ENCODE measurements at regions not wholly inside any gene's neighbourhood (a gene's known extent, or its start where the extent isn't known, plus 50 kb on each side); places are given as distances from the start of the nearest gene placed in this dataset.

GRCh38 chr2:168359082-168359481, 97.0 kb upstream of the CERS6 start (continued):
- TF ChIP-seq ELF2 (CRISPR knock-in tag; IDR thresholded peaks at IDR 0.05) = peak; percentile 23; the same call in 1 of the 2 replicates

- no peaks in the 10 kb centered on the region for H3K4me1 ChIP-seq (replicated peaks in 1 of 2; ENCODE audit: control insufficient read depth in 2 of 2, insufficient read depth in 2 of 2, low read length in 2 of 2)
- no peak overlapping the region for H3K4me2 ChIP-seq (ENCODE audit: insufficient read depth, low read length)
- no peaks in the 10 kb centered on the region for H3K36me3 ChIP-seq (ENCODE audit: control insufficient read depth, insufficient read depth, low read length)
- 0% methylated on average over 4 of the region's 4 CpGs for WGBS (ENCODE audit: insufficient coverage, low coverage, missing lambda C conversion rate)
- H3K27me3 ChIP-seq (ENCODE audit: control insufficient read depth in 2 of 2, insufficient read depth in 2 of 2, low read length in 2 of 2) = peaks cover 0 to 7% of the 10 kb centered on the region in 2 experiments; a peak in 1 of 5 replicates
- H3K9ac ChIP-seq (ENCODE audit: insufficient read depth in 1 of 2, low read depth in 2 of 2, low read length in 2 of 2) = no peak overlapping the region
- in situ Hi-C loops (cut with MboI) = no loop called here
- BruUV-seq (replicated peaks) = no TSS peak
- CTCF ChIA-PET (ENCODE audit: low intra/inter-chr PET ratio) = no interaction called here
- no peaks in the 10 kb centered on the region for H3K79me2 ChIP-seq (ENCODE audit: control insufficient read depth, insufficient read depth, low read length)
- TF ChIP-seq TAF1 (IDR thresholded peaks at IDR 0.05; ENCODE audit: control insufficient read depth, extremely low read depth, insufficient read depth, low read length, severe bottlenecking) (no peak), NFIX (CRISPR knock-in tag; IDR thresholded peaks at IDR 0.05; ENCODE audit: low read depth) (no peak), ZNF239 (CRISPR knock-in tag; IDR thresholded peaks at IDR 0.05) (no peak), SMARCA5 (IDR thresholded peaks at IDR 0.05) (no peak), SAFB (IDR thresholded peaks at IDR 0.05; ENCODE audit: borderline replicate concordance, low read depth, low read length) (no peak), KDM5B (IDR thresholded peaks at IDR 0.05; ENCODE audit: insufficient replicate concordance, low read depth, low read length) (no peak), ZNF140 (CRISPR knock-in tag; IDR thresholded peaks at IDR 0.05) (no peak), MEIS2 (IDR thresholded peaks at IDR 0.05; ENCODE audit: partially characterized antibody) (no peak), GATA2 (CRISPR knock-in tag; IDR thresholded peaks at IDR 0.05) (no peak), RFX5 (IDR thresholded peaks at IDR 0.05; ENCODE audit: low read depth, low read length) (no peak), ZNF146 (CRISPR knock-in tag; IDR thresholded peaks at IDR 0.05; ENCODE audit: unreplicated experiment) (no peak), RBM15 (IDR thresholded peaks at IDR 0.05; ENCODE audit: insufficient read depth, low read length) (no peak), ZNF445 (CRISPR knock-in tag; IDR thresholded peaks at IDR 0.05; ENCODE audit: low read depth) (no peak), CHD2 (IDR thresholded peaks at IDR 0.05; ENCODE audit: low read depth, low read length) (no peak), LCOR (CRISPR knock-in tag; IDR thresholded peaks at IDR 0.05) (no peak)
- no peak for DNase-seq (ENCODE audit: extremely low read depth in 1 of 4, low spot score in 3 of 4)
- H3K9me3 ChIP-seq (replicated peaks; ENCODE audit: control insufficient read depth, insufficient read depth, low read depth, low read length) = no peaks in the 10 kb centered on the region
- no peak for FAIRE-seq
- no peaks in the 10 kb centered on the region for H4K20me1 ChIP-seq (replicated peaks; ENCODE audit: control insufficient read depth, insufficient read depth, low read length)
- no peak overlapping the region for H3K4me3 ChIP-seq
- ATAC-seq = no peak
- no peaks in the 10 kb centered on the region for H3K9me1 ChIP-seq (ENCODE audit: control insufficient read depth, insufficient read depth, low read length)
- H2AFZ ChIP-seq (ENCODE audit: low read depth, low read length) = no peak overlapping the region
- intact Hi-C loops (cut with micrococcal nuclease) = no loop called here
- POLR2A ChIA-PET = no interaction called here
- H3K27ac ChIP-seq (ENCODE audit: extremely low read depth, low read depth, low read length) = no peak overlapping the region
These were observed 92.6 kb upstream of the CERS6 start for GRCh38 chr2:168363347-168364092.

Measured in K562 (cell line).